ENCODE measurements at regions not wholly inside any gene's neighbourhood (a gene's known extent, or its start where the extent isn't known, plus 50 kb on each side); places are given as distances from the start of the nearest gene placed in this dataset.
A peak's percentile ranks its signal among the peaks of the same experiment; 100 is the strongest.

- no peaks in the 10 kb centered on the region for H3K27me3 ChIP-seq (ENCODE audit: insufficient read depth in 3 of 3, low read length in 2 of 3)
- intact Hi-C loops (cut with DNase I): no loop called here
- WGBS, 3 donors: 90% methylated on average over 13 of the region's 13 CpGs
- H3K4me1 ChIP-seq: no peaks in the 10 kb centered on the region
- no peak overlapping the region for H3K4me3 ChIP-seq
- no peaks in the 10 kb centered on the region for H3K36me3 ChIP-seq (ENCODE audit: insufficient read depth in 1 of 2, low read depth in 1 of 2)
- H3K27ac ChIP-seq: no peak overlapping the region
- H3K9me3 ChIP-seq: peaks cover 4% of the 10 kb centered on the region
- no peak for TF ChIP-seq CTCF (IDR thresholded peaks at IDR 0.05)
- DNase-seq (no peak), ATAC-seq (no peak)
Observed at GRCh38 chr13:83453300-83453699, 429.0 kb downstream of the SLITRK1 start.

GRCh38 chr13:83452292-83452950, 429.9 kb downstream of the SLITRK1 start:
- Histone ChIP-seq H3K27ac (no peak overlapping the region), H3K36me3 (ENCODE audit: insufficient read depth in 1 of 2, low read depth in 1 of 2) (no peaks in the 10 kb centered on the region), H3K9me3 (peaks cover under 1% of the 10 kb centered on the region), H3K27me3 (ENCODE audit: insufficient read depth in 3 of 3, low read length in 2 of 3) (no peaks in the 10 kb centered on the region), H3K4me3 (no peak overlapping the region), H3K4me1 (no peaks in the 10 kb centered on the region)
- intact Hi-C loops (cut with DNase I): no loop called here
- no peak for TF ChIP-seq CTCF (IDR thresholded peaks at IDR 0.05)
- DNase-seq (peak in 1 of 2 donors; percentile 47), ATAC-seq (no peak)
- 90 to 93% (median 91%) methylated on average over 26 of the region's 26 CpGs for WGBS, 3 donors

- TF ChIP-seq CTCF (IDR thresholded peaks at IDR 0.05): no peak
- 39 to 55% (median 45%) methylated on average over 2 of the region's 2 CpGs for WGBS, 3 donors
- H3K36me3 ChIP-seq (ENCODE audit: insufficient read depth in 1 of 2, low read depth in 1 of 2): no peaks in the 10 kb centered on the region
Observed at GRCh38 chr13:83450591-83450990, 431.7 kb downstream of the SLITRK1 start.

GRCh38 chr13:83449668-83450395, 432.4 kb downstream of the SLITRK1 start:
- 41 to 50% (median 44%) methylated on average over 3 of the region's 3 CpGs for WGBS, 3 donors
- Histone ChIP-seq H3K4me3 (no peak overlapping the region), H3K4me1 (no peaks in the 10 kb centered on the region), H3K27me3 (ENCODE audit: insufficient read depth in 3 of 3, low read length in 2 of 3) (no peaks in the 10 kb centered on the region), H3K9me3 (no peaks in the 10 kb centered on the region), H3K36me3 (ENCODE audit: insufficient read depth in 1 of 2, low read depth in 1 of 2) (no peaks in the 10 kb centered on the region), H3K27ac (no peak overlapping the region)
- intact Hi-C loops (cut with DNase I): no loop called here
- no peak for DNase-seq
- ATAC-seq: no peak
- no peak for TF ChIP-seq CTCF (IDR thresholded peaks at IDR 0.05)

More at GRCh38 chr13:83450591-83450990, 431.7 kb downstream of the SLITRK1 start:
- Histone ChIP-seq H3K27me3 (ENCODE audit: insufficient read depth in 3 of 3, low read length in 2 of 3) (no peaks in the 10 kb centered on the region), H3K9me3 (no peaks in the 10 kb centered on the region), H3K27ac (no peak overlapping the region), H3K4me3 (no peak overlapping the region), H3K4me1 (no peaks in the 10 kb centered on the region)
- intact Hi-C loops (cut with DNase I): no loop called here
- no peak for ATAC-seq
- no peak for DNase-seq
